Parathyroid adenoma (tissue), 2 donors: ENCODE measurements at regions not wholly inside any gene's neighbourhood (a gene's known extent, or its start where the extent isn't known, plus 50 kb on each side); places are given as distances from the start of the nearest gene placed in this dataset.

Experiments used
- H2AFZ ChIP-seq: fragments of 300-600 bp; sonication (generic); one replicate; pipeline ENCODE4 v1.7.0; 2017; ENCODE audit warnings: antibody characterized with exemption, mild to moderate bottlenecking
- H3K27ac ChIP-seq: fragments of 300-600 bp; sonication (generic); one replicate; pipeline ENCODE4 v1.7.0; 2017
- H3K27me3 ChIP-seq: fragments of 300-600 bp; sonication (generic); one replicate; pipeline ENCODE4 v1.7.0; 2017; ENCODE audit warnings: low read length; ENCODE audit not compliant: control insufficient read depth, insufficient read depth
- H3K36me3 ChIP-seq: fragments of 300-600 bp; sonication (generic); one replicate; pipeline ENCODE4 v1.7.0; 2017; ENCODE audit warnings: low read length; ENCODE audit not compliant: control insufficient read depth, insufficient read depth
- H3K4me1 ChIP-seq: fragments of 300-600 bp; sonication (generic); one replicate; pipeline ENCODE4 v1.7.0; 2017; ENCODE audit warnings: control low read depth
- H3K4me2 ChIP-seq: fragments of 300-600 bp; sonication (generic); one replicate; pipeline ENCODE4 v1.7.0; 2017; ENCODE audit warnings: low read length
- H3K4me3 ChIP-seq: fragments of 300-600 bp; sonication (generic); one replicate; pipeline ENCODE4 v1.7.0; 2017; ENCODE audit warnings: low read depth, low read length
- H3K79me2 ChIP-seq: fragments of 300-600 bp; sonication (generic); one replicate; pipeline ENCODE4 v1.7.0; 2017; ENCODE audit warnings: control low read depth
- H3K9ac ChIP-seq: fragments of 300-600 bp; sonication (generic); one replicate; pipeline ENCODE4 v1.7.0; 2017; ENCODE audit warnings: mild to moderate bottlenecking
- H3K9me3 ChIP-seq: fragments of 300-600 bp; sonication (generic); one replicate; pipeline ENCODE4 v1.7.0; 2017; ENCODE audit warnings: low read length; ENCODE audit not compliant: control insufficient read depth
- TF ChIP-seq, protein P1 (sequence below): fragments of 300-600 bp; sonication (generic); IDR thresholded peaks from one replicate; pipeline ENCODE4 v1.7.0; 2017; ENCODE audit warnings: antibody characterized with exemption, mild to moderate bottlenecking
- donor health status: primary hyperparathyroidism.

DNA sequence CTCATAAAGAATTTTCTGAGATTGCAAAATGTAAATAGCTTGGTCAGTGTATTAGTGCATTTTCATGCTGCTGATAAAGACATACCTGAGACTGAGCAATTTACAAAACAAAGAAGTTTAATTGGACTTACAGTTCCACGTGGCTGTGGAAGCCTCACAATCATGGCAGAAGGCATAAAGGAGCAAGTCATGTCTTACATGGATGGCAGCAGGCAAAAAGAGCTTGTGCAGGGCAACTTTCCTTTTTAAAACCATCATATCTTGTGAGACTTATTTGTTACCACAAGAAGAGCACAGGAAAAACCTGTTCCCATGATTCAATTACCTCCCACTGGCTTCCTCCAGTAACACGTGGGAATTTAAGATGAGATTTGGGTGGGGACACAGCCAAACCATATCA is 112.7 kb upstream of the HDDC2 start:
- H3K27ac ChIP-seq: no peak overlapping the region

DNA sequence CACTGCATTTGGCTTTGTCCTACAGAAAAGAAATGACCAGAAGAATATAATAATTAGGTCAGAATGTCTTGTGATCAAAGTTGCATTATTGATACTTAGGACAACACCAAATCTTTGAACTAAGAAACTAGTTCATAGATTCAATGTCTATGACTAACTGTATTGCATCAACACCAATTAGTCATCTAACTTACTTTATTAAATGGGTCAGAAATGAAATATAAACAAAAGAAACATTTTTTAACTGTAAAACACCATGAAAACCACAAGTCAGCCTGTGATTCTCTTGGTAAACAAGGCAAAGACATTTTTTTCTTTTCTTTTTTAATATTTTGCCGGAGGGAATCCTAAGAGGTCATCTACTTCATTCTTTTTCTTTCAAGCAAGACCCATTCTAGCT is 114.1 kb upstream of the HDDC2 start:
- Histone ChIP-seq H2AFZ (no peak overlapping the region), H3K79me2 (no peaks in the 10 kb centered on the region), H3K9ac (no peak overlapping the region), H3K9me3 (no peaks in the 10 kb centered on the region), H3K4me3 (no peak overlapping the region), H3K4me2 (no peak overlapping the region), H3K27ac (no peak overlapping the region), H3K27me3 (no peaks in the 10 kb centered on the region), H3K36me3 (no peaks in the 10 kb centered on the region), H3K4me1 (no peaks in the 10 kb centered on the region)
- TF ChIP-seq, protein P1, sequence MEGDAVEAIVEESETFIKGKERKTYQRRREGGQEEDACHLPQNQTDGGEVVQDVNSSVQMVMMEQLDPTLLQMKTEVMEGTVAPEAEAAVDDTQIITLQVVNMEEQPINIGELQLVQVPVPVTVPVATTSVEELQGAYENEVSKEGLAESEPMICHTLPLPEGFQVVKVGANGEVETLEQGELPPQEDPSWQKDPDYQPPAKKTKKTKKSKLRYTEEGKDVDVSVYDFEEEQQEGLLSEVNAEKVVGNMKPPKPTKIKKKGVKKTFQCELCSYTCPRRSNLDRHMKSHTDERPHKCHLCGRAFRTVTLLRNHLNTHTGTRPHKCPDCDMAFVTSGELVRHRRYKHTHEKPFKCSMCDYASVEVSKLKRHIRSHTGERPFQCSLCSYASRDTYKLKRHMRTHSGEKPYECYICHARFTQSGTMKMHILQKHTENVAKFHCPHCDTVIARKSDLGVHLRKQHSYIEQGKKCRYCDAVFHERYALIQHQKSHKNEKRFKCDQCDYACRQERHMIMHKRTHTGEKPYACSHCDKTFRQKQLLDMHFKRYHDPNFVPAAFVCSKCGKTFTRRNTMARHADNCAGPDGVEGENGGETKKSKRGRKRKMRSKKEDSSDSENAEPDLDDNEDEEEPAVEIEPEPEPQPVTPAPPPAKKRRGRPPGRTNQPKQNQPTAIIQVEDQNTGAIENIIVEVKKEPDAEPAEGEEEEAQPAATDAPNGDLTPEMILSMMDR: no peak

More for the DNA sequence above, 112.7 kb upstream of the HDDC2 start:
- Histone ChIP-seq H3K4me1 (no peaks in the 10 kb centered on the region), H3K79me2 (no peaks in the 10 kb centered on the region), H2AFZ (no peak overlapping the region), H3K36me3 (no peaks in the 10 kb centered on the region), H3K9me3 (no peaks in the 10 kb centered on the region), H3K4me2 (no peak overlapping the region), H3K4me3 (no peak overlapping the region), H3K9ac (no peak overlapping the region), H3K27me3 (no peaks in the 10 kb centered on the region)
- TF ChIP-seq, protein P1: no peak

DNA sequence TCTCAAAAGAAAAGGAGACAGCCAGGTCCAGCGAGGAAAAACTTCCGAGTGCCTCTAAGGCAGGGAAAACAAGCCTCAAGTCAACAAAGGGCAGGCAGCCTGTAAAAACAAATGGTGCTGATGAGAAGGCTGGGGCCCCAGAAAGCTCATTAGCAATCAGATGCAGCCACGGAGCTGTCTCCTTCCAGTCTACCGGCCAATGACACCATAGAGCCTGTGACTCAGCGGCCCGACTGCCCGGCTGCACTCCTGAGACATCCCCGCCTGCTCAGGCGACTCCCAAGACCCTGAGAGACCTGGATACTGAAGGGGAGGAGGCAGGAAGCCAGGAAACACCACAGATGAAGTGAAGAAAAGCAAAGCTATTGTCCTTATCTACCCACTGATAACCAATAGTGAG is 120.1 kb upstream of the HDDC2 start:
- H3K4me3 ChIP-seq: no peak overlapping the region
- no peak overlapping the region for H2AFZ ChIP-seq
- no peaks in the 10 kb centered on the region for H3K27me3 ChIP-seq

DNA sequence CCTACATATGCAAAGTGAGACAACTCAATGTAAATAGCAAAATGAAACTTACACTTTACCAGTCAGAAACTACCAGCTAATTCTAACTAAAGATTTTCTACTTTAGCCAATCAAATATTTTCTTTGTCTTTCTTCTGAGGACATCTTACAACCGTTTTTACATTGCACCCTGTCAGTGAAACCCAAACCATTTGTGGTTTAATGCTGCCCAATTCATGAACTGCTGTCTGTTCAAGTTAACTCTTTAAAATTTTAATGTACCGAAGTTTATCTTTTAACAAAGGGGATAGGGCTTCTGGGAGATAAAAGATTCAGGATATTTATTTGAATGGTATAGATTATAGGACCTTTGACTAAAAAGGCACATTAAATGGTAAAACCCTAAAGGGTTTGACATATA is 121.3 kb upstream of the HDDC2 start:
- TF ChIP-seq, protein P1: no peak
- H3K4me1 ChIP-seq: no peaks in the 10 kb centered on the region
- H3K9me3 ChIP-seq: no peaks in the 10 kb centered on the region
- no peak overlapping the region for H3K9ac ChIP-seq
- no peak overlapping the region for H2AFZ ChIP-seq
- no peaks in the 10 kb centered on the region for H3K36me3 ChIP-seq
- no peak overlapping the region for H3K27ac ChIP-seq
- H3K4me2 ChIP-seq: no peak overlapping the region
- H3K4me3 ChIP-seq: no peak overlapping the region
- H3K79me2 ChIP-seq: no peaks in the 10 kb centered on the region
- H3K27me3 ChIP-seq: no peaks in the 10 kb centered on the region

More for the DNA sequence above, 120.1 kb upstream of the HDDC2 start:
- no peaks in the 10 kb centered on the region for H3K9me3 ChIP-seq
- H3K9ac ChIP-seq: no peak overlapping the region
- H3K79me2 ChIP-seq: no peaks in the 10 kb centered on the region
- no peak overlapping the region for H3K4me2 ChIP-seq
- no peaks in the 10 kb centered on the region for H3K36me3 ChIP-seq
- TF ChIP-seq, protein P1: no peak
- no peaks in the 10 kb centered on the region for H3K4me1 ChIP-seq
- no peak overlapping the region for H3K27ac ChIP-seq

DNA sequence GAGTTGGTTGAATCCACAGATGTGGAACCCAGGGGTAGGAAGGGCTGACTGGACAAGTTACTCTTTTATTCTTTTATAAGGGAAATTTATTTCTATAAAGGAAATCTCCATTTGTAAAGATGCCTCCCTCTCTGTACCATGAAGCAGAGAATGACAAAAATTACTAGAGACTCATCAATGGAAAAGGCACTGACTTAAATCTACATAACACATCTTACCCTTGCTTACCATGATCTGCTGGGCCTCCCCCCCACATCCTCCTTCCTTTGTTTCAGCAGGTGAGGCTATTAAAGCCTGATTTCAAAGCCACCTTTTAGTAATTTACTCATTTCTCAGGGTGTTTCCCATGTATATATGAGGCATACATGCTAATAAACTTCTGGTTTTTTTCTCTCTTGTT is 130.2 kb upstream of the HDDC2 start:
- H3K9ac ChIP-seq: no peak overlapping the region
- H3K27me3 ChIP-seq: no peaks in the 10 kb centered on the region
- no peak overlapping the region for H2AFZ ChIP-seq
- TF ChIP-seq, protein P1: no peak
- H3K4me1 ChIP-seq: no peaks in the 10 kb centered on the region
- no peak overlapping the region for H3K4me3 ChIP-seq
- H3K4me2 ChIP-seq: no peak overlapping the region
- H3K79me2 ChIP-seq: no peaks in the 10 kb centered on the region
- H3K36me3 ChIP-seq: no peaks in the 10 kb centered on the region
- no peaks in the 10 kb centered on the region for H3K9me3 ChIP-seq
- no peak overlapping the region for H3K27ac ChIP-seq
